K562 (cell line): ENCODE measurements at regions not wholly inside any gene's neighbourhood (a gene's known extent, or its start where the extent isn't known, plus 50 kb on each side); places are given as distances from the start of the nearest gene placed in this dataset.

Experiments
- AFF1 ChIP-seq, 2 experiments: fragments of 450-650 bp; IDR thresholded peaks; 2 replicates each; pipeline ENCODE4 v1.6.1; 2018; ENCODE audit warnings: mild to moderate bottlenecking in 2 of 2, low read depth in 1 of 2; ENCODE audit not compliant: partially characterized antibody in 2 of 2
- ATF3 ChIP-seq, 2 experiments: fragments of 450-650 bp in 1 of 2; sonication (generic) in 1 of 2; formaldehyde crosslinking in 1 of 2; IDR thresholded peaks in 1 of 2; conservative IDR thresholded peaks in 1 of 2; 2 replicates each; pipeline versions ENCODE4 v1.6.1 to v1.8.1; 2016 to 2023; ENCODE audit warnings: mild to moderate bottlenecking in 2 of 2, moderate library complexity in 2 of 2, inconsistent platforms in 1 of 2, missing genetic modification reagents in 1 of 2
- BACH1 ChIP-seq: fragments of 200-800 bp; sonication (Bioruptor generic); IDR thresholded peaks from 2 replicates; pipeline ENCODE4 v1.6.1; 2016; ENCODE audit warnings: missing genetic modification characterization, missing compliant biosample characterization
- ELF4 ChIP-seq: fragments of 450-650 bp; formaldehyde crosslinking; IDR thresholded peaks from 2 replicates; pipeline ENCODE4 v1.4.0; 2022; ENCODE audit warnings: missing genetic modification characterization
- ETV5 ChIP-seq: sonication (generic); formaldehyde crosslinking; IDR thresholded peaks from 2 replicates; pipeline ENCODE4 v1.4.0; 2020; ENCODE audit warnings: low read depth, mild to moderate bottlenecking, missing genetic modification reagents
- FOXO4 ChIP-seq: fragments of 450-650 bp; formaldehyde crosslinking; IDR thresholded peaks from 2 replicates; pipeline ENCODE4 v1.4.0; 2020; ENCODE audit warnings: mild to moderate bottlenecking, moderate library complexity
- NR0B1 ChIP-seq: fragments of 450-650 bp; IDR thresholded peaks from one replicate; pipeline ENCODE4 v1.6.1; 2018; ENCODE audit warnings: mild to moderate bottlenecking, moderate library complexity; ENCODE audit not compliant: partially characterized antibody
- RCOR1 ChIP-seq, 2 experiments: IDR thresholded peaks; 2 replicates each; pipeline ENCODE4 v1.6.1; 2012; ENCODE audit warnings: low read depth in 2 of 2, low read length in 2 of 2, borderline replicate concordance in 1 of 2, improper control_type of control experiment in 1 of 2
- RNF2 ChIP-seq: sonication (generic); IDR thresholded peaks from 2 replicates; pipeline ENCODE4 v1.6.1; 2016
- SFPQ ChIP-seq: fragments of 200-400 bp; formaldehyde crosslinking; IDR thresholded peaks from 2 replicates; pipeline ENCODE4 v1.6.1; 2017; ENCODE audit warnings: mild to moderate bottlenecking, low read depth, low read length, moderate library complexity
- TAF9B ChIP-seq: fragments of 450-650 bp; IDR thresholded peaks from 2 replicates; pipeline ENCODE4 v1.6.1; 2018; ENCODE audit warnings: mild to moderate bottlenecking; ENCODE audit not compliant: partially characterized antibody
- XRCC4 ChIP-seq: IDR thresholded peaks from one replicate; pipeline ENCODE4 v1.6.1; 2011; ENCODE audit not compliant: insufficient read depth, insufficient read length; ENCODE audit errors: extremely low read depth
- ZNF184 ChIP-seq: sonication (generic); formaldehyde crosslinking; IDR thresholded peaks from 2 replicates; pipeline ENCODE4 v1.5.0; 2020; ENCODE audit warnings: missing genetic modification reagents
- ZNF232 ChIP-seq: sonication (generic); formaldehyde crosslinking; IDR thresholded peaks from 2 replicates; pipeline ENCODE4 v1.8.0; 2022; ENCODE audit warnings: mild to moderate bottlenecking, missing genetic modification reagents
- ZNF41 ChIP-seq: fragments of 250-450 bp; sonication (Bioruptor Pico); conservative IDR thresholded peaks from 2 replicates; pipeline ENCODE4 v1.4.0; 2020; ENCODE audit warnings: mild to moderate bottlenecking
- ZNF668 ChIP-seq: fragments of 250-450 bp; sonication (Bioruptor Pico); IDR thresholded peaks from 2 replicates; pipeline ENCODE4 v1.8.0; 2022; ENCODE audit warnings: mild to moderate bottlenecking, inconsistent platforms

- no peak for TF ChIP-seq TAF9B
- TF ChIP-seq ZNF232 (CRISPR knock-in tag): no peak
- no peak for TF ChIP-seq NR0B1
- TF ChIP-seq ELF4: no peak
- no peak for TF ChIP-seq SFPQ
- TF ChIP-seq RNF2: peak; percentile 64; the same call in 1 of the 2 replicates
- TF ChIP-seq XRCC4: no peak
- peak in 1 of 2 experiments; percentile 55; a peak in 1 of 4 replicates for TF ChIP-seq RCOR1 (IDR thresholded peaks at IDR 0.05; ENCODE audit: borderline replicate concordance in 1 of 2, low read depth in 2 of 2, low read length in 2 of 2)
- peak; percentile 18; the same call in 1 of the 2 replicates for TF ChIP-seq ETV5 (CRISPR knock-in tag)
- TF ChIP-seq ATF3 (IDR thresholded peaks at IDR 0.05): no peak
- 0 out of 2 replicates have a peak, but pooled peaks have one; percentile 55 for TF ChIP-seq ATF3 (CRISPR knock-in tag; conservative IDR thresholded peaks at IDR 0.05)
- TF ChIP-seq BACH1 (tag): peak; percentile 58; the same call in 1 of the 2 replicates
- no peak for TF ChIP-seq ZNF184 (CRISPR knock-in tag)
- no peak for TF ChIP-seq ZNF668 (CRISPR knock-in tag)
- TF ChIP-seq FOXO4 (CRISPR knock-in tag): no peak
- TF ChIP-seq ZNF41: no peak
- no peak for TF ChIP-seq AFF1 (IDR thresholded peaks at IDR 0.05; ENCODE audit: low read depth in 1 of 2, partially characterized antibody in 2 of 2)
These were observed 132.4 kb upstream of the NIPBL start (continued) for GRCh38 chr5:36743891-36744772.
